ENCODE measurements at regions not wholly inside any gene's neighbourhood (a gene's known extent, or its start where the extent isn't known, plus 50 kb on each side); places are given as distances from the start of the nearest gene placed in this dataset.

DNA sequence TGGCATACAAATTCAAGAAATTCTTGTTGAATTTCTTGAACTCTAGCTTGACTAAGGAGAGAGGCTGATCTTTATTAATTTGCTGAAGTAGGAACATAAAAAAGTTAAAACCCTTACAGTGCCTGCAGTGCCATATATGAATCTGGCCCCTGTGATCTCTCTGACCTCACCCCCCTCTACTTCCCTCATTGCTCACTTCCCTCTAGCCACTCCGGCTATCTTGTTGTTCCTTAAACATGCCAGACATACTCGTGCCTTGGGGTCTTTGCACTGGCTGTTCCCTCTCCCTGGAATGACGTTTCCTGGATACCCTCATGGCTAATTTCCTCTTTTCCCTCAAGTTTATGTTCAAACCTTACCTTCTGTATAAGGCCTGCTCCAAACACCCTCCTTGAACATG is 246.3 kb upstream of the SIX2 start:
- no peak for DNase-seq (ENCODE audit: low read depth in 2 of 2)

GRCh38 chr2:45254025-45254424 is 244.8 kb upstream of the SIX2 start:
- no peak for DNase-seq (ENCODE audit: low read depth in 2 of 2)

DNA sequence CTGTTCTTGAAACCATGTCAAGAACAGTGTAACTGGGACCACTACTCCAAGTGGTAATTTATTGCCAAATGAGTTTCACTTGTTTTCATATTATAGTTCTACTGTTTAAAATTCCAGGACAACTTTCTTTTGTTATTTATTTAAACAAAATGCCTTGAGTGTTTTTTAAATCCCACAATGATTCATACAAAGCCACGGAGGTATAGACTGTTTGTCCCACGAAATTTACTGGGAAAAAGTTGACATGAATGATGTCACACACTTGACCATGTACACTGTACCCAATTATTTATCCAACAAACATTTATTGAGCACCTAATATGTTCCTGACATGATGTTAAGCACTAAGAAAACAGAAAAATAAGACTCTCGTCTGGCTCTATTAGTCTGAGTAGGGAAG is 243.9 kb upstream of the SIX2 start:
- DNase-seq (ENCODE audit: low read depth in 2 of 2), result no peak

DNA sequence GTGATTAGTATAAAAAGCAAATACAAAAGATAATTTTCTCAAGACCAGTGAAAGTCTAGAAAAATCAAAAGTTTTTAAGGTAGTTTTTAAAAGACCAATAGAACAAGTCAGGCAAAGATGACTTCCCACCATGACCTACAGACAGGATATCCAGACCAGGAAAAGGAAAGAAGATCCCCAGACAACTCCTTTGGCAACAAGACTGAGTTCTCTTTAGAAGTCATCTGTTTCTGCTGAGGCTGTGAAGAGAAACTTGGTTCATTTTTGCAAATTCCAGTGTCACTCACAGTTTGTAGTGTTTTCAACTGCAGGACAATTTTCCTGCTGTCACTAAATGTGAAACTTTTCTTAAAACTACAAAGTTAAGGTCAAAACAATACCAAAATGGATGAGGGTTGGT is 240.9 kb upstream of the SIX2 start:
- no peak for DNase-seq (ENCODE audit: low read depth in 2 of 2)

GRCh38 chr2:45248214-45248613 is 239.0 kb upstream of the SIX2 start:
- no peak for DNase-seq (ENCODE audit: low read depth in 2 of 2)

GRCh38 chr2:45244928-45245327 is 235.7 kb upstream of the SIX2 start:
- DNase-seq (ENCODE audit: low read depth in 2 of 2), result no peak

GRCh38 chr2:45242161-45242741 is 233.0 kb upstream of the SIX2 start:
- no peak for DNase-seq (ENCODE audit: low read depth in 2 of 2)

- no peak for DNase-seq (ENCODE audit: low read depth in 2 of 2)
Observed at GRCh38 chr2:45241061-45241561, 231.9 kb upstream of the SIX2 start.

DNA sequence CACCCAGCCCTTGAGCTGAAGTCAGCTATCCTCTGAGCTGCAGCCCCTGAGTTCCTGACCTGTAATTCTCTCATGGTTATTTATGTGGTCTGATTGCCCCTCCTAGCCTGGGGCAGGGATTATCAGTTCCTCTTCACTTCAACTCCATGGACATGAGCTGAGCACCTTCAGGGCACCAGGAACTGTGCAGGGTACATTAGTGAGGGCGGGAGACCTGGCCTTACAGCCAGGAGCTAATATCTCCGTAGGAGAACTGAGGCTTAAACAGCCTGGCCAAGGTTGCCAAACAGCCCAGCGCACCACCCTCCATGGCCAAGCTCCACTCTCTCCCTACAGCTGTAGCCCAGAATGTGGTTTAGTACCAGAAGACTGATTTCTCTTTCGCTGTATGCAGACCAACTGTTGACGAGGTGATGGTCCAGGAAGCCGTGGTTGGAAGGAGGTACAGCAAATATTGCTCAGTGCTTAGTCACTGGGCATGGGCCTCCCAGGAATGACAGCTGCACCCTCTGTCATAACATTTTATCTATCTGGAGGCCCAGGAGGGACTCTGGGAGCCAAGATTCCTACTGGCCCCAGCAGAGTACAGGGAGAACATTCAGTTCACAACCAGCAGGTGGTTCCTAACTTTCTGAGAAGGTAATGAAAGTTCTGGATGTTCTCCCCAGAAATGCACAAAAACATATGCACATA is 228.7 kb upstream of the SIX2 start:
- DNase-seq (ENCODE audit: low read depth in 2 of 2), result peak in 1 of 2 donors; percentile 8

- no peak for DNase-seq (ENCODE audit: low read depth in 2 of 2)
Observed at GRCh38 chr2:45237128-45237527, 227.9 kb upstream of the SIX2 start.

DNA sequence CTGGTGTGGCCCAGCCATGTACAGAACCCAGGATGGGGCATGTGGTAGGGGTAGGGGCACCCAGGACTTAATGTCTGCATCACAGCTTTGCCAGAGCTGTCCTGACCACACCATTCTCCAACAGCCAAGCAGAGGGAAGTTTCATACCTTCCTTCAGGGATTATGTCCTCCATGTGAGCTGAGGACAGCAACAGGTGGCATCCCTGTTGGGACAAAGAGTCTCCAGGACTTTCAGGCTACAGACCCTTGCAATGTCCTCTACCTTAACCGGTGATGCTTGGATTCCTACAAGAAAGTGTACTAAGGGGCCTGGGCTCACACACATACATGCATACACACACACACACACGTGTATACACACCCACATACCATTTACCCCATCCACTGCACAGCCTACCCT is 227.0 kb upstream of the SIX2 start:
- DNase-seq (ENCODE audit: low read depth in 2 of 2), result no peak

DNA sequence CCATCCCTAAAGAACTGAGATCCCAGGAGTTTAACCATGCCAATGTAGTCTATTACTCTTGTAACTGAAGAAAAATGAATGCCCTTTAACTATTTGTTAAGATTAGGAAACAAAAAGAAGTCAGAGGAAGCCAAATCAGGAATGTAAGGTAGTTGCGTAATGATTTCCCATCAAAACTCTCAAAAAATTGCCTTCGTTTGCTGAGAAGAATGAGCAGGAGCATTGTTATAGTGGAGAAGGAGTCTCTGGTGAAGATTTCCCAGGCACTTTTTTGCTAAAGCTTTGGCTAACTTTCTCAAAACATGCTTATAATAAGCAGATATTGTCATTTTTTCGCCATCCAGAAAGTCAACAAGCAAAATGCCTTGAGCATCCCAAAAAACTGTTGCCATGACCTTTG is 224.0 kb upstream of the SIX2 start:
- DNase-seq (ENCODE audit: low read depth in 2 of 2), result no peak

DNA sequence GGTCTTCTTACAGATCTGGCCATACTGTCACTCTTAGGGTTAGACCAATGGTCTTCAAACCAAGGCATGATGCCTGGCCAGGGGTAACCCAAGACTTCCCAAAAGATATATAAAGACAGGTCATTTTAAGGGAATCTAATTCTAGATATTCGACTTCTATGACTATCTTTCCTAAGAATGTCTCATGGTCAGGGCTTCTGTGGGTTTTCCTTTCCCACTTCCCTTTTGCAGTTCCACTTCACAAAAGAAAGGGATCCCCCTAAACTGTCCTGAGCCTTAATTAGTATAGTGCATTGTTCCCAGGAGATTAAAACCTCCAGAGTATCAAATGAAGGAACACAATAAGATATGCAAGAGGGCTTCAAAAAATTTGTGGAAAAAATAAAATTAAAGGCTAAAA is 223.6 kb upstream of the SIX2 start:
- no peak for DNase-seq (ENCODE audit: low read depth in 2 of 2)

- DNase-seq (ENCODE audit: low read depth in 2 of 2), result no peak
Observed at GRCh38 chr2:45229411-45229810, 220.2 kb upstream of the SIX2 start.

GRCh38 chr2:45227347-45227746 is 218.1 kb upstream of the SIX2 start:
- DNase-seq (ENCODE audit: low read depth in 2 of 2), result no peak

GRCh38 chr2:45224993-45225380 is 215.7 kb upstream of the SIX2 start:
- DNase-seq (ENCODE audit: low read depth in 2 of 2), result no peak

- DNase-seq (ENCODE audit: low read depth in 2 of 2), result no peak
Observed at GRCh38 chr2:45224321-45224992, 215.2 kb upstream of the SIX2 start.

- DNase-seq (ENCODE audit: low read depth in 2 of 2), result no peak
Observed at GRCh38 chr2:45223531-45223930, 214.3 kb upstream of the SIX2 start.

- DNase-seq (ENCODE audit: low read depth in 2 of 2), result no peak
Observed at GRCh38 chr2:45220227-45220626, 211.0 kb upstream of the SIX2 start.

DNA sequence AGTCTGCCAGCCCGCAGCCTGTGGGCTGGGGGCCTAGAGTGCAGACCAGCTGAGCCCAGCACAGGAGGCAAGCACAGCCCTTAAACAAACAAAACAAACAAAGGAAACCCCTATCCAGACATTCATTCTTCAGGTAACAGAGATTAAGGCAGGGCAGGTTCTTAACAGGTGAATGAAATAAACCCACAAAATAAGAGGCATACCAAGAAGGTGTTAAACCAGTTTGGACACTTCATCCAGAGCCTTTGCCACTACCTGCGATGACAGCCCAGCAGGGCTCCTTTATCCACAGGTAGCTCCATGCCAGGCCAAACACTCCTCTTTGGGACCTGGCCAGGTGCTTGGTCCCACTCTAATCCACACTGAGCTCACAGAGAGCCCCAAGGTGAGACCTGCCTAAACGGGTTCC is 209.7 kb upstream of the SIX2 start:
- DNase-seq (ENCODE audit: low read depth in 2 of 2), result no peak

DNA sequence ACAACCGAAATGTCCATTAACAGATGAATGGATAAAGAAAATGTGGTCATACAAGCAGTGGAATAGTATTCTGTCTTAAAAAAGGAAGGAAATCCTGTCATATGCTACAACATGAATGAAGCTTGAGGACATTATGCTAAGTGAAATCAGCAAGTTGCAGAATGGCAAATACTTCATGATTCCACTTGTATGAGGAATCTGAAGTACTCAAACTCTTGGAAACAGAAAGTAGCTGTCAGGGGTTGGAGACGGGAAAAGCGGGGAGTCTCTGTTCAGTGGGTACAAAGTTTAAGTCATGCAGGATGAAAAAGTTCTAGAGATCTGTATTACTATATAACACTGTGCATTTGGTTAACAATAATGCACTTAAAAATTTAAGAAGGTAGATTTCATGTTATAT is 209.0 kb upstream of the SIX2 start:
- DNase-seq (ENCODE audit: low read depth in 2 of 2), result no peak

DNA sequence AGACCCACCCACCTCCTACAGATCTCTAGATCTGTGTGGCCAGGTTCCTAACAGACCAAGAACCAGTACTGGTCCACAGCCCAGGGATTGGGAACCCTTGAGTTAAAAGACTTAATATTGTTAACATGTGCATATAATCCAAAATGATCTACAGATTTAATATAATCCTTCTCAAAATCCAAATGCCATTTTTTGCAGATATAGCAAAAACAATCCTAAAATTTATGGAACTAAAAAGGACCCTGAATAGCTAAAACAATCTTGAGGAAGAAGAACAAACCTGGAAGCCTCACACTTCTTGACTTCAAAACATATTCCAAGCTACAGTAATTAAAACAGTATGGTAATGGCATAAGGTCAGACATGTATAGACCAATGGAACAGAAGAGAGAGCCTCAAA is 206.9 kb upstream of the SIX2 start:
- no peak for DNase-seq (ENCODE audit: low read depth in 2 of 2)

GRCh38 chr2:45214550-45214949 is 205.3 kb upstream of the SIX2 start:
- DNase-seq (ENCODE audit: low read depth in 2 of 2), result no peak
